ENCODE measurements at regions not wholly inside any gene's neighbourhood (a gene's known extent, or its start where the extent isn't known, plus 50 kb on each side); places are given as distances from the start of the nearest gene placed in this dataset.

- TF ChIP-seq, protein P1, sequence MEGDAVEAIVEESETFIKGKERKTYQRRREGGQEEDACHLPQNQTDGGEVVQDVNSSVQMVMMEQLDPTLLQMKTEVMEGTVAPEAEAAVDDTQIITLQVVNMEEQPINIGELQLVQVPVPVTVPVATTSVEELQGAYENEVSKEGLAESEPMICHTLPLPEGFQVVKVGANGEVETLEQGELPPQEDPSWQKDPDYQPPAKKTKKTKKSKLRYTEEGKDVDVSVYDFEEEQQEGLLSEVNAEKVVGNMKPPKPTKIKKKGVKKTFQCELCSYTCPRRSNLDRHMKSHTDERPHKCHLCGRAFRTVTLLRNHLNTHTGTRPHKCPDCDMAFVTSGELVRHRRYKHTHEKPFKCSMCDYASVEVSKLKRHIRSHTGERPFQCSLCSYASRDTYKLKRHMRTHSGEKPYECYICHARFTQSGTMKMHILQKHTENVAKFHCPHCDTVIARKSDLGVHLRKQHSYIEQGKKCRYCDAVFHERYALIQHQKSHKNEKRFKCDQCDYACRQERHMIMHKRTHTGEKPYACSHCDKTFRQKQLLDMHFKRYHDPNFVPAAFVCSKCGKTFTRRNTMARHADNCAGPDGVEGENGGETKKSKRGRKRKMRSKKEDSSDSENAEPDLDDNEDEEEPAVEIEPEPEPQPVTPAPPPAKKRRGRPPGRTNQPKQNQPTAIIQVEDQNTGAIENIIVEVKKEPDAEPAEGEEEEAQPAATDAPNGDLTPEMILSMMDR (IDR thresholded peaks at IDR 0.05): no peak
- TF ChIP-seq POLR2AphosphoS5 (IDR thresholded peaks at IDR 0.05): no peak
- no peak for TF ChIP-seq POLR2A (IDR thresholded peaks at IDR 0.05)
These were observed 746.6 kb upstream of the PABPC4L start for GRCh38 chr4:134948110-134948642.

Data from gastroesophageal sphincter (tissue), 3 donors.